DOHH2 (cell line): ENCODE measurements at regions not wholly inside any gene's neighbourhood (a gene's known extent, or its start where the extent isn't known, plus 50 kb on each side); places are given as distances from the start of the nearest gene placed in this dataset.

ENCODE experiments used
- CTCF ChIP-seq: fragments of 200-600 bp; sonication (generic); IDR thresholded peaks from one replicate; pipeline ENCODE4 v1.5.1; 2014; ENCODE audit warnings: antibody characterized with exemption, mild to moderate bottlenecking, low read depth, low read length; ENCODE audit not compliant: poor library complexity, severe bottlenecking
- EZH2phosphoT487 ChIP-seq: fragments of 200-600 bp; sonication (generic); IDR thresholded peaks from 2 replicates; pipeline ENCODE4 v1.6.1; 2017; ENCODE audit warnings: borderline replicate concordance, mild to moderate bottlenecking, antibody characterized with exemption, low read length, moderate library complexity, mixed read lengths

GRCh38 chr3:161927131-161927530, 430.5 kb downstream of the OTOL1 start:
- TF ChIP-seq CTCF = no peak
- no peak for TF ChIP-seq EZH2phosphoT487
